Activated naive CD4-positive, alpha-beta T cell (primary cell): ENCODE measurements at regions not wholly inside any gene's neighbourhood (a gene's known extent, or its start where the extent isn't known, plus 50 kb on each side); places are given as distances from the start of the nearest gene placed in this dataset.
"Not testable (repeated sequence)": the region's sequence is repeated elsewhere in the genome, so short reads cannot be mapped to it uniquely, and the experiment has no call there.

Experiments used
- DNase-seq, 4 experiments: peaks; one replicate each; lab custom pipeline; 2025; lab: John Stamatoyannopoulos, UW

- DNase-seq = no peak
Observed at GRCh38 chr6:144893680-144894151, 608.6 kb downstream of the UTRN start.

GRCh38 chr6:144894240-144894639 is 609.1 kb downstream of the UTRN start:
- no peak for DNase-seq

GRCh38 chr6:144895313-144896278 is 610.5 kb downstream of the UTRN start:
- DNase-seq = no peak

- DNase-seq = no peak
Observed at GRCh38 chr6:144896289-144896688, 611.2 kb downstream of the UTRN start.

- no peak for DNase-seq
Observed at GRCh38 chr6:144896871-144897270, 611.7 kb downstream of the UTRN start.

- no peak for DNase-seq
Observed at GRCh38 chr6:144897441-144897921, 612.3 kb downstream of the UTRN start.

GRCh38 chr6:144898052-144898689 is 613.0 kb downstream of the UTRN start:
- DNase-seq = no peak

GRCh38 chr6:144898741-144899140 is 613.6 kb downstream of the UTRN start:
- DNase-seq = no peak

GRCh38 chr6:144899161-144899560 is 614.0 kb downstream of the UTRN start:
- no peak for DNase-seq

- DNase-seq = no peak
Observed at GRCh38 chr6:144901412-144901811, 616.3 kb downstream of the UTRN start.

GRCh38 chr6:144908004-144908403 is 622.9 kb downstream of the UTRN start:
- no peak for DNase-seq

- no peak for DNase-seq
Observed at GRCh38 chr6:144909753-144910285, 624.7 kb downstream of the UTRN start.

GRCh38 chr6:144911322-144911721 is 626.2 kb downstream of the UTRN start:
- DNase-seq = no peak

- no peak for DNase-seq
Observed at GRCh38 chr6:144912474-144912873, 627.3 kb downstream of the UTRN start.

GRCh38 chr6:144918073-144918472 is 632.9 kb downstream of the UTRN start:
- DNase-seq = no peak

GRCh38 chr6:144919560-144919959 is 634.4 kb downstream of the UTRN start:
- no peak for DNase-seq

- no peak for DNase-seq
Observed at GRCh38 chr6:144920391-144920961, 635.3 kb downstream of the UTRN start.

- DNase-seq = no peak
Observed at GRCh38 chr6:144921206-144921975, 636.3 kb downstream of the UTRN start.

GRCh38 chr6:144922120-144922722 is 637.1 kb downstream of the UTRN start:
- no peak for DNase-seq

GRCh38 chr6:144922771-144923490 is 637.8 kb downstream of the UTRN start:
- DNase-seq = not testable (repeated sequence)

GRCh38 chr6:144923491-144923787 is 638.3 kb downstream of the UTRN start:
- DNase-seq = not testable (repeated sequence)
